Smooth muscle cell (in vitro differentiated cells): ENCODE measurements at regions not wholly inside any gene's neighbourhood (a gene's known extent, or its start where the extent isn't known, plus 50 kb on each side); places are given as distances from the start of the nearest gene placed in this dataset.

Experiments
- DNase-seq: peaks from one replicate; lab custom pipeline; 2025; ENCODE audit not compliant: unreplicated experiment; lab: John Stamatoyannopoulos, UW
- H2AFZ ChIP-seq: fragments of 200-600 bp; sonication (generic); 2 replicates; pipeline ENCODE4 v1.6.0; 2016; ENCODE audit warnings: antibody characterized with exemption, low read depth, mild to moderate bottlenecking
- H3F3A ChIP-seq: fragments of 200-600 bp; sonication (generic); 2 replicates; pipeline ENCODE4 v1.6.0; 2017; ENCODE audit warnings: antibody characterized with exemption, low read depth
- H3K27ac ChIP-seq: fragments of 200-600 bp; sonication (generic); 2 replicates; pipeline ENCODE4 v1.5.1; 2016; ENCODE audit warnings: low read depth, mild to moderate bottlenecking
- H3K27me3 ChIP-seq: fragments of 200-600 bp; sonication (generic); 2 replicates; pipeline ENCODE4 v1.6.1; 2016; ENCODE audit warnings: low read depth, mild to moderate bottlenecking
- H3K36me3 ChIP-seq: fragments of 200-600 bp; sonication (generic); 2 replicates; pipeline ENCODE4 v1.5.1; 2016; ENCODE audit warnings: low read depth
- H3K4me1 ChIP-seq: fragments of 200-600 bp; sonication (generic); 2 replicates; pipeline ENCODE4 v1.5.1; 2016; ENCODE audit warnings: low read depth
- H3K4me2 ChIP-seq: fragments of 200-600 bp; sonication (generic); 2 replicates; pipeline ENCODE4 v1.6.0; 2016; ENCODE audit warnings: mild to moderate bottlenecking
- H3K4me3 ChIP-seq: fragments of 200-600 bp; sonication (generic); 2 replicates; pipeline ENCODE4 v1.5.1; 2016; ENCODE audit warnings: mild to moderate bottlenecking
- H3K79me2 ChIP-seq: fragments of 200-600 bp; sonication (generic); 2 replicates; pipeline ENCODE4 v1.6.0; 2016; ENCODE audit warnings: low read depth, mild to moderate bottlenecking
- H3K9ac ChIP-seq: fragments of 200-600 bp; sonication (generic); 2 replicates; pipeline ENCODE4 v1.6.0; 2016; ENCODE audit warnings: low read depth
- H3K9me3 ChIP-seq: fragments of 200-600 bp; sonication (generic); replicated peaks from 2 replicates; pipeline ENCODE4 v1.5.1; 2016; ENCODE audit warnings: low read depth
- H4K20me1 ChIP-seq: fragments of 200-600 bp; sonication (generic); 2 replicates; pipeline ENCODE4 v1.6.0; 2016; ENCODE audit warnings: low read depth
- WGBS: methylation state at CpG from one replicate; pipeline ENCODE4 v1.1.7; 2016; ENCODE audit warnings: low lambda C conversion rate; 5-methylcytosine and 5-hydroxymethylcytosine counted together
- TF ChIP-seq, protein P1 (sequence below): fragments of 200-600 bp; sonication (generic); IDR thresholded peaks from 2 replicates; pipeline ENCODE4 v1.5.1; 2017; ENCODE audit warnings: borderline replicate concordance, mild to moderate bottlenecking, antibody characterized with exemption; ENCODE audit not compliant: insufficient read depth, poor library complexity, severe bottlenecking

DNA sequence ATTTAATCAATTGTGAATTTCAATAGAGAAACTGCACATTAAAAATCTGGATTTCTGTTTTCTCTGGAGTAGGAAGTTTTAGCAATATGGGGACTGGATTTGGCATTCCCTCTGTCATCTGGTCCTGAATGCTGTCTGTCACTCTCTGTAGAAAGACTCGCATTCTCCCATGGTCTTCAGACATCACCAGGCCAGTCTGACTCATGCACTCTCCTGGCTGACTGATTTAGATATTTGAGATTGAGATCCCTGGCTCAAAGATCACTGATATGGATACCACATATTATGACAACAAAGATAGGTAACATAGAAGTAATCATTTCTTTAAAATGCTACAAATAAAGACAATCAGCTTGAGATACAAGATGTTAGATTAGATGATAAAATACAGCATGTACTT, 524.5 kb downstream of the GALC start:
- no peak overlapping the region for H3K27ac ChIP-seq
- H3F3A ChIP-seq: no peaks in the 10 kb centered on the region
- H3K9me3 ChIP-seq: no peaks in the 10 kb centered on the region
- no peaks in the 10 kb centered on the region for H3K4me1 ChIP-seq
- no peak overlapping the region for H3K4me3 ChIP-seq
- H3K27me3 ChIP-seq: no peaks in the 10 kb centered on the region
- H3K9ac ChIP-seq: no peak overlapping the region
- H3K36me3 ChIP-seq: no peaks in the 10 kb centered on the region
- TF ChIP-seq, protein P1, sequence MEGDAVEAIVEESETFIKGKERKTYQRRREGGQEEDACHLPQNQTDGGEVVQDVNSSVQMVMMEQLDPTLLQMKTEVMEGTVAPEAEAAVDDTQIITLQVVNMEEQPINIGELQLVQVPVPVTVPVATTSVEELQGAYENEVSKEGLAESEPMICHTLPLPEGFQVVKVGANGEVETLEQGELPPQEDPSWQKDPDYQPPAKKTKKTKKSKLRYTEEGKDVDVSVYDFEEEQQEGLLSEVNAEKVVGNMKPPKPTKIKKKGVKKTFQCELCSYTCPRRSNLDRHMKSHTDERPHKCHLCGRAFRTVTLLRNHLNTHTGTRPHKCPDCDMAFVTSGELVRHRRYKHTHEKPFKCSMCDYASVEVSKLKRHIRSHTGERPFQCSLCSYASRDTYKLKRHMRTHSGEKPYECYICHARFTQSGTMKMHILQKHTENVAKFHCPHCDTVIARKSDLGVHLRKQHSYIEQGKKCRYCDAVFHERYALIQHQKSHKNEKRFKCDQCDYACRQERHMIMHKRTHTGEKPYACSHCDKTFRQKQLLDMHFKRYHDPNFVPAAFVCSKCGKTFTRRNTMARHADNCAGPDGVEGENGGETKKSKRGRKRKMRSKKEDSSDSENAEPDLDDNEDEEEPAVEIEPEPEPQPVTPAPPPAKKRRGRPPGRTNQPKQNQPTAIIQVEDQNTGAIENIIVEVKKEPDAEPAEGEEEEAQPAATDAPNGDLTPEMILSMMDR: no peak
- 35% methylated on average over 1 of the region's 1 CpG for WGBS
- no peak overlapping the region for H2AFZ ChIP-seq
- H3K79me2 ChIP-seq: no peaks in the 10 kb centered on the region
- H3K4me2 ChIP-seq: no peak overlapping the region
- no peak for DNase-seq
- no peaks in the 10 kb centered on the region for H4K20me1 ChIP-seq

DNA sequence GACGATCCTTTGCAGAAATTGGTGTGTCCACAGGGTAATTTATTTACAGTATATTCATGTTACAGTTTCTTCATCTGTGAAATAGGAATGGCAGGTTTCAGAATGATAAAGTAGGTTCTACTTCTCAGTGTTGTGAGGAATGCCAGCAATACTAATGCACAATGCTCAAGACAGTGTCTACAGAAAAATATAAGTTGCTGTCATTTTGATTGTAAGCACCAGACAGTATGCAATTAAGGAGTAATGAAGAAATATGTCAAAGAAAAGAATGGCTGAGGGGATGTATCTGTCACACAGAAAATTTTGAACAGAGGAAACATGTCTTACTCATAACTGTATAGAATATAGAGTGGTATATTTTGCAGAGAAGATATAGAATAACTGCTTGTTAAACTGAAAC, 525.4 kb downstream of the GALC start:
- 90% methylated on average over 1 of the region's 1 CpG for WGBS
- no peak overlapping the region for H3K9ac ChIP-seq
- DNase-seq: no peak
- H3K36me3 ChIP-seq: no peaks in the 10 kb centered on the region
- TF ChIP-seq, protein P1: no peak
- H2AFZ ChIP-seq: no peak overlapping the region
- H4K20me1 ChIP-seq: no peaks in the 10 kb centered on the region
- H3K79me2 ChIP-seq: no peaks in the 10 kb centered on the region
- H3K27ac ChIP-seq: no peak overlapping the region
- no peaks in the 10 kb centered on the region for H3F3A ChIP-seq
- H3K4me1 ChIP-seq: no peaks in the 10 kb centered on the region
- no peak overlapping the region for H3K4me2 ChIP-seq
- no peak overlapping the region for H3K4me3 ChIP-seq
- no peaks in the 10 kb centered on the region for H3K9me3 ChIP-seq
- no peaks in the 10 kb centered on the region for H3K27me3 ChIP-seq

DNA sequence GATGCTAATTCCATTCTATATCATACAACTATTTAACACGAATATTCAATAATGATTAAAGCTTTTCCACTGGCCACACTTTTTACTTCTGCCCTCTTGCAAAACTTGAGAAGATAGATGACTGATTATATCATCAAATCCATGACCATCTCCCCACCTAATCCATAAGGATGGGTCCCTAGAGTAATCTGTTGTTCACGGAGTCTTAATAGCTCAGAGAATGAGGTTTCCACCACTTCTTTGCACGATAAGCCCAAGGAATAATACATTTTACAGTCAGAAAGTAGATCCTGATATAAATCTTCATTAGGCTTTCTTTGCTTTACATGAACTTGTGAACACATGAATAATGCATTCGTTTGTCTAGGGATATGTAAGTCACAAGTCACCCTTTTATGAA, 527.2 kb downstream of the GALC start:
- Histone ChIP-seq H2AFZ (no peak overlapping the region), H3K36me3 (no peaks in the 10 kb centered on the region), H3K9me3 (no peaks in the 10 kb centered on the region), H3K4me2 (no peak overlapping the region), H3F3A (no peaks in the 10 kb centered on the region), H3K27me3 (no peaks in the 10 kb centered on the region), H4K20me1 (no peaks in the 10 kb centered on the region), H3K79me2 (no peaks in the 10 kb centered on the region), H3K9ac (no peak overlapping the region), H3K4me1 (no peaks in the 10 kb centered on the region), H3K4me3 (no peak overlapping the region), H3K27ac (no peak overlapping the region)
- TF ChIP-seq, protein P1: no peak
- 83% methylated on average over 4 of the region's 4 CpGs for WGBS
- DNase-seq: no peak

DNA sequence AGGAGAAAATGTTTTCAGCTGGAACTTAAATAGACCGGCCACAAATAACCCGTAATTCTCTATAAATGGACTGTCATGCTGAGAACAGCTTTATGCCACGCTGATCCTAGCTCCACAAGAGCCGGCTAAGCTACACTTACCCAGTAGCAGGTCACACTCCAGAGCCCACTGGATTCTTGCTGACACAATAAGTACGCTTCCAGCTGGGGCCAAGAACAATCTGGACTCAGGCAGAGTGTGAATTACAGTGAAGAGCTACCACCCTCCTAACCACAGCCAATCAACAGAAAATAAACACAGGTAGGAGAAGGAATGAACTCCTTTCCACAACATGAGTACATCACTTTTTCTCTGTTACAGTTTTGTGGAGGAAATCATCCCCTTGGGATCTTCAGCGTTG, 531.3 kb downstream of the GALC start:
- Histone ChIP-seq H3K79me2 (no peaks in the 10 kb centered on the region), H3K4me3 (no peak overlapping the region), H3K4me1 (no peaks in the 10 kb centered on the region), H3K36me3 (no peaks in the 10 kb centered on the region), H3F3A (no peaks in the 10 kb centered on the region), H4K20me1 (no peaks in the 10 kb centered on the region), H3K9ac (no peak overlapping the region), H3K27me3 (no peaks in the 10 kb centered on the region), H3K4me2 (no peak overlapping the region), H3K9me3 (no peaks in the 10 kb centered on the region), H3K27ac (no peak overlapping the region), H2AFZ (no peak overlapping the region)
- 88% methylated on average over 6 of the region's 6 CpGs for WGBS
- no peak for DNase-seq
- TF ChIP-seq, protein P1: no peak
